ENCODE measurements at regions not wholly inside any gene's neighbourhood (a gene's known extent, or its start where the extent isn't known, plus 50 kb on each side); places are given as distances from the start of the nearest gene placed in this dataset.
"Not testable (repeated sequence)": the region's sequence is repeated elsewhere in the genome, so short reads cannot be mapped to it uniquely, and the experiment has no call there.

DNA sequence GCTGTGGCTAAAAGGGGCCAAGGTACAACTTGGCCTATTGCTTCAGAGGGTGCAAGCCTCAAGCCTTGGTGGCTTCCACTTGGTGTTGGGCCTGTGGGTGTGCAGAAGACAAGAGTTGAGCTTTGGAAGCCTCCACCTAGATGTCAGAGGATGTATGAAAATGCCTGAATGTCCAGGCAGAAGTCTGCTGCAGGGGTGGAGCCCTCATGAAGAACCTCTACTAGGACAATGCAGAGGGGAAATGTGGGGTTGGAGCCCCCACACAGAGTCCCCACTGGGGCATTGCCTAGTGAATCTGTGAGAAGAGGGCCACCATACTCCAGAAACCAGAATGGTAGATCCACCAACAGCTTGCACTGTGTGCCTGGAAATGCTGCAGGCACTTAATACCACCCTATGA lies 332.1 kb upstream of the SASH1 start:
- H3K9ac ChIP-seq (ENCODE audit: low read depth, low read length); H3K4me3 ChIP-seq (ENCODE audit: low read length); H3K27me3 ChIP-seq (ENCODE audit: insufficient read depth, low read length); H3K4me1 ChIP-seq (ENCODE audit: insufficient read depth, low read length); H3K27ac ChIP-seq (ENCODE audit: low read depth, low read length); H3K36me3 ChIP-seq (ENCODE audit: insufficient read depth, low read length): not testable (repeated sequence)
- peaks cover 36% of the 10 kb centered on the region for H3K9me3 ChIP-seq (ENCODE audit: insufficient read depth, low read depth, low read length)

DNA sequence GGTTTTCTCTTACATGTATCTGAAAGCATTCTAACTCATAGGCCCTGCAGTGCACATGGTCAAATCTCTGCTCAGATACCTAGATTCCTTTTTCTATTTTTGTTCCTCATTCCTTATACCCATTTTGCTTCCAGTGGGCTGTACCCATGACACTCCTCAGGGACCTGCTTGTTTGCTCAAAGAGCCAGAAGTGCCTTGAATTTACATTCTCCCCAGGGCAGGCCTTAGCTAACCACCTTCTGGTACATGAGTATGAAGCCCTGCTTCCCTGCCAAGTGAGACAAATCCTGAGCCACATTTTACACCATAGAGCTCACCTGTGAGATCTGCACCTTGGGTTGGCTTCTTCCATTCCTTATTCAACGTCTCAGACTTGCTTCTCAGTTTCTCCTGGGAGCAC lies 326.6 kb upstream of the SASH1 start:
- H3K36me3 ChIP-seq (ENCODE audit: insufficient read depth, low read length): no peaks in the 10 kb centered on the region
- no peaks in the 10 kb centered on the region for H3K27me3 ChIP-seq (ENCODE audit: insufficient read depth, low read length)
- no peak overlapping the region for H3K4me3 ChIP-seq (ENCODE audit: low read length)
- H3K9me3 ChIP-seq (ENCODE audit: insufficient read depth, low read depth, low read length): peaks cover 13% of the 10 kb centered on the region
- no peaks in the 10 kb centered on the region for H3K4me1 ChIP-seq (ENCODE audit: insufficient read depth, low read length)
- H3K9ac ChIP-seq (ENCODE audit: low read depth, low read length): no peak overlapping the region
- 88% methylated on average over 1 of the region's 1 CpG for WGBS
- no peak overlapping the region for H3K27ac ChIP-seq (ENCODE audit: low read depth, low read length)

DNA sequence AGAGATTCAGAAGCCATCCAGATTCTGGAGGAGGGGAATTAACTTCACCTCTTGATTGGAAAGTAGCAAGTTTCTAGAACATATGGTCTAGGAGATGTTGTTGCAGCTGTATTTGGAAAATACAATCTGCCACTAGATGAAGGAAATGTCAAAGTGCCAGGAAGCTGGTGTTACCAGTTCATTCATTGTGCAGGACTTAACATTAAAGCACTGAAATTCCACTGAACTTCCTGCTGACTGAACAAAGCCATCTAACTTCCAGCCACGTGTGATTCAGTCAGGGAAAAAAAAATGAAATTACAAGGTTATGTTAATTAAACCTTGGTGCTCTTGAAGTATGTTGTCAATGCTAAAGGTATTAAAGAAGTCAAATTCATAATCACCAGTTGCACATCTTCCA lies 321.5 kb upstream of the SASH1 start:
- Histone ChIP-seq H3K27ac (ENCODE audit: low read depth, low read length) (no peak overlapping the region), H3K9ac (ENCODE audit: low read depth, low read length) (no peak overlapping the region), H3K36me3 (ENCODE audit: insufficient read depth, low read length) (no peaks in the 10 kb centered on the region), H3K4me3 (ENCODE audit: low read length) (no peak overlapping the region), H3K4me1 (ENCODE audit: insufficient read depth, low read length) (no peaks in the 10 kb centered on the region), H3K27me3 (ENCODE audit: insufficient read depth, low read length) (no peaks in the 10 kb centered on the region), H3K9me3 (ENCODE audit: insufficient read depth, low read depth, low read length) (no peaks in the 10 kb centered on the region)
- WGBS: no CpG with 5 or more reads among the region's 1 CpG

DNA sequence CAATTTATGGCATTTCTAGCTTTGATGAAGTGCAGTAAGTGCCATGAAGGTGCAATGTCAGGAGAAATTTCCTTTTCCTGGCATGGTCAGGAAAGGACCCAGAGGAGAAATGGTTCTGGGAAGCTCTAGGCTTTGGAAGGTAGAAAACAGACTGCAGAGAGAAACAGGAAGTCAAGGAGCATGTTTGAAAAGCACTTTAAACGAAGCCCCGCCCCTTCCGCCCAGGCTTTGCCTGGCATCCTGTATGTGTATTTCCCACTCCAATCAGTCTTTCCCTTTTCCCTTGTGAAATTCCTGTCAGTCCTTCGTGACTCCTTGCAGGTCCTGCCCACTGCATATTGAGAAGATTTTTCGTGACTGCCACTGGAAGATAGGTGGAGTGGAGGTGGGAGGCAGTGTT lies 320.9 kb upstream of the SASH1 start:
- WGBS: 79% methylated on average over 5 of the region's 5 CpGs
- Histone ChIP-seq H3K4me1 (ENCODE audit: insufficient read depth, low read length) (0 out of 2 replicates have a peak, but pooled peaks cover 3% of the 10 kb centered on the region), H3K36me3 (ENCODE audit: insufficient read depth, low read length) (no peaks in the 10 kb centered on the region), H3K27me3 (ENCODE audit: insufficient read depth, low read length) (no peaks in the 10 kb centered on the region), H3K9me3 (ENCODE audit: insufficient read depth, low read depth, low read length) (no peaks in the 10 kb centered on the region), H3K9ac (ENCODE audit: low read depth, low read length) (no peak overlapping the region), H3K27ac (ENCODE audit: low read depth, low read length) (no peak overlapping the region), H3K4me3 (ENCODE audit: low read length) (no peak overlapping the region)

DNA sequence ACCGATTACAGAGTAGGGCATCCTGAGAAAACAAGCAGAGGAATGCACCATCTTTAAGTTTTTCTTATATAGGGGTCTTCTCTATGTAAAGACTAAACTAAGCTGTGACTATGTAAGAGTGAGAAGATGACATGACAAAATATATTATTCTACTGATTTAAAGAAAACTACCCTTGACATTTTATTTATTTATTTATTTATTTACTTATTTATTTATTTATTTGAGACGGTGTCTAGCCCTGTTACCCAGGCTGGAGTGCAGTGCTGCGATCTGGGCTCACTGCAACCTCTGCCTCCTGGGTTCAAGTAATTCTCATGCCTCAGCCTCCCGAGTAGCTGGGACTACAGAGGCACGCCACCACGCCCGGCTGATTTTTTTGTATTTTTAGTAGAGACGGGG lies 320.4 kb upstream of the SASH1 start:
- H3K4me1 ChIP-seq (ENCODE audit: insufficient read depth, low read length); H3K9ac ChIP-seq (ENCODE audit: low read depth, low read length); H3K36me3 ChIP-seq (ENCODE audit: insufficient read depth, low read length); H3K9me3 ChIP-seq (ENCODE audit: insufficient read depth, low read depth, low read length); H3K27me3 ChIP-seq (ENCODE audit: insufficient read depth, low read length); H3K4me3 ChIP-seq (ENCODE audit: low read length); H3K27ac ChIP-seq (ENCODE audit: low read depth, low read length): not testable (repeated sequence)
- 93% methylated on average over 8 of the region's 8 CpGs for WGBS

DNA sequence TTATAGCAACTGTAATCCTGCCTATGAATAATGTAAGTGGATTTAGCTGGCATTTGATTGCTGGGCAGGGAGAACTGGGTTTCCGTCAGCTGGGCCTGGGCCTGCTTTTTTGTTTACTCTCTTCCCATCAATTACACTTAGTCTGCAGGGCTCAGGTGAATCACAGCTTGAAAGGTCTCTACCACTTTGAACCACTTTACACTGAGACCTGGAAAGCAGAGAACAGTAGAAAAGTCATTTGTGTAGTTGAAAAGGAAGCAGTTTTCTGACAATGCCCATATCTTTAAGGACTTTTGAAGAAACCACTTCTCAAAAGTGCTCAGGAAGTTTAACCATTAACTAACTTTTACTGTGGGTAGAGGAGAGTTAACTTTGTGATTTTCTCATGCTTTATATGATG lies 315.4 kb upstream of the SASH1 start:
- 63% methylated on average over 1 of the region's 1 CpG for WGBS
- H3K9me3 ChIP-seq (ENCODE audit: insufficient read depth, low read depth, low read length): no peaks in the 10 kb centered on the region
- H3K27me3 ChIP-seq (ENCODE audit: insufficient read depth, low read length): no peaks in the 10 kb centered on the region
- no peaks in the 10 kb centered on the region for H3K36me3 ChIP-seq (ENCODE audit: insufficient read depth, low read length)
- 0 out of 2 replicates have a peak, but pooled peaks cover 3% of the 10 kb centered on the region for H3K4me1 ChIP-seq (ENCODE audit: insufficient read depth, low read length)
- no peak overlapping the region for H3K9ac ChIP-seq (ENCODE audit: low read depth, low read length)
- no peak overlapping the region for H3K4me3 ChIP-seq (ENCODE audit: low read length)
- H3K27ac ChIP-seq (ENCODE audit: low read depth, low read length): no peak overlapping the region

DNA sequence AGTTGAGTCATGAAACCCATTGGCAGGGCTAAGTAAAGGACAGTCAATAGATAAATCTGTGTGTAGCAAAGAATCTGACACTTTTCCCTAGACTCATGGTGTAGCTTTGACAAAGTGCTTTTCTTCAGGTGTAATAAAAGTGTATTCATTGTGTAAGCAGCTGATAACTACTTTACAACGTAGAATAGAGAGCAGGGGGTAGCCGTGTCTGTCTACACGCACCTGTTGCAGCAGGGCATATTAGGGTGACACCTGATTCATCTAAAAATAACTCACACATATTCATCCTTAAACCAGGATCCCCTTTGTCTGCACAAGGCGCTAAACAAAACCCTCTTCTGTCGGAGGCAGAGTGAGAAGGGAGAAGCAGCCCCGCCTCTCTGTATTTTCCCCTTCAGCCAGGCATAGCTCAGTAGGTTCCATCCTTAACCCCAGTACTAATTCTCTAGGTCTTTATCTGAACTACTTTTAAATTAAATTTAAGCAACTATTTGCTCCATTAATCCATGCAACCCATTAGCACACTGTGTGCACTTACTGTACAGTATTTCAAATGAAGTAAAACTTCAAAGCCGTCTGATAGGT lies 306.7 kb upstream of the SASH1 start:
- Histone ChIP-seq H3K4me1 (ENCODE audit: insufficient read depth, low read length) (no peaks in the 10 kb centered on the region), H3K9me3 (ENCODE audit: insufficient read depth, low read depth, low read length) (no peaks in the 10 kb centered on the region), H3K9ac (ENCODE audit: low read depth, low read length) (no peak overlapping the region), H3K27me3 (ENCODE audit: insufficient read depth, low read length) (no peaks in the 10 kb centered on the region), H3K27ac (ENCODE audit: low read depth, low read length) (no peak overlapping the region), H3K36me3 (ENCODE audit: insufficient read depth, low read length) (no peaks in the 10 kb centered on the region), H3K4me3 (ENCODE audit: low read length) (no peak overlapping the region)
- 88% methylated on average over 7 of the region's 7 CpGs for WGBS

DNA sequence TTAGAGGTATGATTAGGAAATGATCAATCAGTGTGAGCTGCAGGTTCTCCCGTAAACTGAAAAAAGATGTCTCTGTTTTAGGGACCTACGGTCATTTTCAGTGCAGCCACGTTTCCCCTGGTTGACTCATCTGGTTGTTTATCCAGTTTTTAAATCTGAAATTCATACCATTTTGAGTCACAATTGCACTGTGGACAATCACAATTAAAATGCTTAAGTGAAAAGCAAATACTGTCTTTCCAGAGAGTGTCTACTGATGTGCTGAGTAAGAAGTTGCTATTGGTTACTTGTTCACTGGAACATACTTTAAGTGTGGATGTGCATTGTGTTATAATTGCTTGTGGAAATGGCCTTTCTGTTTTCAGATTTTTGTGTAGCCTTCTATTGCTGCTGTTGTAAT lies 305.1 kb upstream of the SASH1 start:
- Histone ChIP-seq H3K9ac (ENCODE audit: low read depth, low read length) (no peak overlapping the region), H3K27ac (ENCODE audit: low read depth, low read length) (no peak overlapping the region), H3K9me3 (ENCODE audit: insufficient read depth, low read depth, low read length) (no peaks in the 10 kb centered on the region), H3K27me3 (ENCODE audit: insufficient read depth, low read length) (no peaks in the 10 kb centered on the region), H3K4me1 (ENCODE audit: insufficient read depth, low read length) (no peaks in the 10 kb centered on the region), H3K36me3 (ENCODE audit: insufficient read depth, low read length) (no peaks in the 10 kb centered on the region), H3K4me3 (ENCODE audit: low read length) (no peak overlapping the region)
- 98% methylated on average over 3 of the region's 3 CpGs for WGBS

DNA sequence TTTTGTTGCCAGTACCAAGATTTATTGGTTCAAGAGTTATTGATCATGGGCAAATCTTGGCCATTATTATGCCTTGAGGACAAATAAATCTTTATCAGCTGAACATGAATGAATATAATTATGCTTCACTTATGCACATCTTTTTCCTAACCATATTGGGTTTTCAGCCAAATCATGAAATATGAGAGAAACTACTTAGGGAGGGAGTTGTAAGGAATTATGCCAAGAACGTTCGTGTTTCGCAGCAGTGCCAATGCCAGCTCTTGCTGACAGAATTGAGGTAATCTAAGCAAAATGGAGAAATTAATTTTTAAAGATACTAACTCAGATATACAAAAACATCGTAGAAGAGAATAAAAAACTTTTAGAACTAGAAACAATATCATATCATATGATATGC lies 301.1 kb upstream of the SASH1 start:
- Histone ChIP-seq H3K4me1 (ENCODE audit: insufficient read depth, low read length) (no peaks in the 10 kb centered on the region), H3K9me3 (ENCODE audit: insufficient read depth, low read depth, low read length) (peaks cover under 1% of the 10 kb centered on the region; the same call in 1 of the 2 replicates), H3K27ac (ENCODE audit: low read depth, low read length) (no peak overlapping the region), H3K27me3 (ENCODE audit: insufficient read depth, low read length) (no peaks in the 10 kb centered on the region), H3K9ac (ENCODE audit: low read depth, low read length) (no peak overlapping the region), H3K4me3 (ENCODE audit: low read length) (no peak overlapping the region), H3K36me3 (ENCODE audit: insufficient read depth, low read length) (no peaks in the 10 kb centered on the region)
- 87% methylated on average over 3 of the region's 4 CpGs for WGBS

DNA sequence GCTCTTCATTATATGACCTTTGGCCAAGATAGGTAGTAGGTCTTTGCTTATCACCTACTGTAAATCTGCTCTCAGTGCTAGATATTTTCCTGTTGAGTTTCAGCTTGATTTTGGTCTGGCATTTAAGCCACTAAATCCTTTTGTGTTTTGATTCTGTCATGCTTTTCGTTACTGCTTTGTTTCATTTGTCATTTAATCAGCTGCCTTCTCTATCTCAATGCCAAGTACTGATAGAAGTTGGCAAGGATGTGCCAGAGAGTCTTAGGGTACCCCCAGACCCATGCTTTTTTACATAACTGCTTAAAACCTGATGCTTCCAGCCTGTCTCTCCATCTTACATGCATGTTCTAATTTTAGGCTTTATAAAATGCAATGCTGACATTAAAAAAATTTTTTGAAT lies 300.1 kb upstream of the SASH1 start:
- Histone ChIP-seq H3K4me3 (ENCODE audit: low read length) (no peak overlapping the region), H3K9me3 (ENCODE audit: insufficient read depth, low read depth, low read length) (peaks cover 10% of the 10 kb centered on the region; the same call in 1 of the 2 replicates), H3K4me1 (ENCODE audit: insufficient read depth, low read length) (no peaks in the 10 kb centered on the region), H3K27me3 (ENCODE audit: insufficient read depth, low read length) (no peaks in the 10 kb centered on the region), H3K27ac (ENCODE audit: low read depth, low read length) (no peak overlapping the region), H3K36me3 (ENCODE audit: insufficient read depth, low read length) (no peaks in the 10 kb centered on the region), H3K9ac (ENCODE audit: low read depth, low read length) (no peak overlapping the region)
- WGBS: 89% methylated on average over 1 of the region's 1 CpG

DNA sequence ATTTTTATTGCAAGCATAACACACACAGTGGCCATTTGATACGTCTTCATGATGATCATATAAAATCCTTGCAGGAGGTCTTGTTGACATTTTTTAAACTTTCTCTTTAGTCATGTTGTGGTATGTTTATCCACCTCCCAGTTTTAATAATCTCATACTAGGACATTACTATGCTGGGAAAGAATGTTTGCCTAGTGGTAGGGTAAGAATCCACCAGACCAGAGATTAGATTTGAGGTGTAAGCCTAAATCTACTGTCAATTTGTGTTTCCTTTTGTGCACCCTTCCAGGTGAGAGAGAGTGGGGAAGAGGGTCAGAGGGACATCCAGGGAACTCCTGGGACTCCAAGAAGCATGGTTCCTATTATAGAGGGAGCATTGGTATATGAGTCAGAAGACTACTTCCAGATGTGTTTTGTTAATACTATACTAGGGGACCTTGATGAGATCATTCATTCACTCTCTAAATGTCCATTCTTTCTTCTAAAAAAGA lies 298.3 kb upstream of the SASH1 start:
- H3K27ac ChIP-seq (ENCODE audit: low read depth, low read length): no peak overlapping the region
- H3K9ac ChIP-seq (ENCODE audit: low read depth, low read length): no peak overlapping the region
- H3K9me3 ChIP-seq (ENCODE audit: insufficient read depth, low read depth, low read length): peaks cover 14% of the 10 kb centered on the region; the same call in 1 of the 2 replicates
- H3K36me3 ChIP-seq (ENCODE audit: insufficient read depth, low read length): no peaks in the 10 kb centered on the region
- WGBS: no CpG with 5 or more reads among the region's 1 CpG
- no peak overlapping the region for H3K4me3 ChIP-seq (ENCODE audit: low read length)
- no peaks in the 10 kb centered on the region for H3K27me3 ChIP-seq (ENCODE audit: insufficient read depth, low read length)
- no peaks in the 10 kb centered on the region for H3K4me1 ChIP-seq (ENCODE audit: insufficient read depth, low read length)

DNA sequence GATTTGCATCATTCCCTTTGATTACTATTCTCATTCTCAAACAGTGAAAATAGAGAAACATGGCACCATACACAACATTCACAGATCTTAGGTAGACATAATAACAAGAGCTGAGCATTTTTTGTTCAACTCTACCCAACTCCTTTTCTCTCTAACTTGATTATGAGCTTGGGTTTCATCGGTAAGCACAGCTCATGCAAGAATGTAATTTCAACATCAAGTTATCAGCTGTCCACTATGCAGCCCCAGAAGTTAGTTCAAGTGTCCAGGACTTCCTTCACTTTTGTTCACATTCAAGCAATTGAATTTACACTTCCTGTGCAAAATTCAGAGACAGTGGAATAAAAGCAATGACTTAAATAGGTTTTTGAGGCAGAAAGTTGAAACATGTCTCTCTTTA lies 297.7 kb upstream of the SASH1 start:
- H3K4me1 ChIP-seq (ENCODE audit: insufficient read depth, low read length): no peaks in the 10 kb centered on the region
- peaks cover 14% of the 10 kb centered on the region; the same call in 1 of the 2 replicates for H3K9me3 ChIP-seq (ENCODE audit: insufficient read depth, low read depth, low read length)
- H3K4me3 ChIP-seq (ENCODE audit: low read length): no peak overlapping the region
- H3K9ac ChIP-seq (ENCODE audit: low read depth, low read length): no peak overlapping the region
- no peaks in the 10 kb centered on the region for H3K27me3 ChIP-seq (ENCODE audit: insufficient read depth, low read length)
- no peaks in the 10 kb centered on the region for H3K36me3 ChIP-seq (ENCODE audit: insufficient read depth, low read length)
- H3K27ac ChIP-seq (ENCODE audit: low read depth, low read length): no peak overlapping the region
- 95% methylated on average over 1 of the region's 1 CpG for WGBS

Data from HUES64 (cell line).